ENCODE measurements at regions not wholly inside any gene's neighbourhood (a gene's known extent, or its start where the extent isn't known, plus 50 kb on each side); places are given as distances from the start of the nearest gene placed in this dataset.

GRCh38 chr2:236731767-236732580 lies 162.3 kb downstream of the ACKR3 start:
- H3K4me1 ChIP-seq (ENCODE audit: insufficient read depth), result no peaks in the 10 kb centered on the region
- no peaks in the 10 kb centered on the region for H3K36me3 ChIP-seq
- no peaks in the 10 kb centered on the region for H3K27me3 ChIP-seq
- H3K9me3 ChIP-seq, result no peaks in the 10 kb centered on the region
- no peak overlapping the region for H3K27ac ChIP-seq
- WGBS, 3 donors, result 57 to 74% (median 70%) methylated on average over 12 of the region's 12 CpGs
- no peak for TF ChIP-seq POLR2A (IDR thresholded peaks at IDR 0.05)
- TF ChIP-seq, protein P1, sequence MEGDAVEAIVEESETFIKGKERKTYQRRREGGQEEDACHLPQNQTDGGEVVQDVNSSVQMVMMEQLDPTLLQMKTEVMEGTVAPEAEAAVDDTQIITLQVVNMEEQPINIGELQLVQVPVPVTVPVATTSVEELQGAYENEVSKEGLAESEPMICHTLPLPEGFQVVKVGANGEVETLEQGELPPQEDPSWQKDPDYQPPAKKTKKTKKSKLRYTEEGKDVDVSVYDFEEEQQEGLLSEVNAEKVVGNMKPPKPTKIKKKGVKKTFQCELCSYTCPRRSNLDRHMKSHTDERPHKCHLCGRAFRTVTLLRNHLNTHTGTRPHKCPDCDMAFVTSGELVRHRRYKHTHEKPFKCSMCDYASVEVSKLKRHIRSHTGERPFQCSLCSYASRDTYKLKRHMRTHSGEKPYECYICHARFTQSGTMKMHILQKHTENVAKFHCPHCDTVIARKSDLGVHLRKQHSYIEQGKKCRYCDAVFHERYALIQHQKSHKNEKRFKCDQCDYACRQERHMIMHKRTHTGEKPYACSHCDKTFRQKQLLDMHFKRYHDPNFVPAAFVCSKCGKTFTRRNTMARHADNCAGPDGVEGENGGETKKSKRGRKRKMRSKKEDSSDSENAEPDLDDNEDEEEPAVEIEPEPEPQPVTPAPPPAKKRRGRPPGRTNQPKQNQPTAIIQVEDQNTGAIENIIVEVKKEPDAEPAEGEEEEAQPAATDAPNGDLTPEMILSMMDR (IDR thresholded peaks at IDR 0.05), result no peak
- no peak for TF ChIP-seq EP300 (IDR thresholded peaks at IDR 0.05)
- no peak overlapping the region for H3K4me3 ChIP-seq
- intact Hi-C loops (cut with DNase I), result no loop called here
- peak; percentile 28 to 70 (median 45) for DNase-seq

GRCh38 chr2:236733156-236733555 lies 163.5 kb downstream of the ACKR3 start:
- no peak overlapping the region for H3K4me3 ChIP-seq
- H3K27ac ChIP-seq, result no peak overlapping the region
- WGBS, 3 donors, result 88 to 93% (median 90%) methylated on average over 3 of the region's 3 CpGs
- intact Hi-C loops (cut with DNase I), result no loop called here
- no peaks in the 10 kb centered on the region for H3K4me1 ChIP-seq (ENCODE audit: insufficient read depth)
- H3K36me3 ChIP-seq, result no peaks in the 10 kb centered on the region
- no peaks in the 10 kb centered on the region for H3K9me3 ChIP-seq
- no peak for TF ChIP-seq EP300 (IDR thresholded peaks at IDR 0.05)
- TF ChIP-seq, protein P1 (IDR thresholded peaks at IDR 0.05), result no peak
- TF ChIP-seq POLR2A (IDR thresholded peaks at IDR 0.05), result no peak
- DNase-seq, result no peak
- no peaks in the 10 kb centered on the region for H3K27me3 ChIP-seq

DNA sequence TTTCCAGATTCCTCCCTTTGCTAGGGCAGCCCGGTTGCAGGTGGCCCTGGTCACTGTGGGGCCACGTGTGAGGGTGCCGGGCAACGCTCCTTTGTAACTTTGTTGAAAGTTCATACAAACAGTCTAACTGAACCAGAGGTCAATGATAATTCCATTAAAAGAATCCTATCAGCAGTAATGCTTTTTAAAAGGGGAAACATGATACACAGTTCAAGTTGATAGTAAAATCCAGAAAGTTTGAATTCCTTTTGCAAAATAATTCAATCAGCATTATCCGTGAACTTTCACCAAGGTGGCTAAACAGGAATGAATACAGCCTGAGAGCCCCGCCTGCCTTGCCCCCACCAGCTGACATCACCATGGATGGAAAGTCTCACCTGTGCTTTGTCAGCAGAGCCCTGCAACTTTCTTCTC lies 166.2 kb downstream of the ACKR3 start:
- H3K9me3 ChIP-seq, result no peaks in the 10 kb centered on the region
- no peaks in the 10 kb centered on the region for H3K36me3 ChIP-seq
- intact Hi-C loops (cut with DNase I), result no loop called here
- DNase-seq, result no peak
- TF ChIP-seq, protein P1 (IDR thresholded peaks at IDR 0.05), result no peak
- TF ChIP-seq EP300 (IDR thresholded peaks at IDR 0.05) (no peak), POLR2A (IDR thresholded peaks at IDR 0.05) (no peak)
- no peak overlapping the region for H3K27ac ChIP-seq
- H3K4me1 ChIP-seq (ENCODE audit: insufficient read depth), result no peaks in the 10 kb centered on the region
- no peak overlapping the region for H3K4me3 ChIP-seq
- no peaks in the 10 kb centered on the region for H3K27me3 ChIP-seq
- 53 to 69% (median 58%) methylated on average over 6 of the region's 6 CpGs for WGBS, 3 donors

GRCh38 chr2:236738030-236738429 lies 168.4 kb downstream of the ACKR3 start:
- no peaks in the 10 kb centered on the region for H3K36me3 ChIP-seq
- WGBS, 3 donors, result 89 to 93% (median 91%) methylated on average over 4 of the region's 4 CpGs
- no peaks in the 10 kb centered on the region for H3K4me1 ChIP-seq (ENCODE audit: insufficient read depth)
- intact Hi-C loops (cut with DNase I), result no loop called here
- H3K4me3 ChIP-seq, result no peak overlapping the region
- TF ChIP-seq, protein P1 (IDR thresholded peaks at IDR 0.05), result no peak
- TF ChIP-seq POLR2A (IDR thresholded peaks at IDR 0.05), result no peak
- TF ChIP-seq EP300 (IDR thresholded peaks at IDR 0.05), result no peak
- DNase-seq, result no peak
- H3K27me3 ChIP-seq, result no peaks in the 10 kb centered on the region
- no peak overlapping the region for H3K27ac ChIP-seq
- H3K9me3 ChIP-seq, result no peaks in the 10 kb centered on the region

All from ovary (tissue), 7 donors.